EL (cell line): ENCODE measurements at regions not wholly inside any gene's neighbourhood (a gene's known extent, or its start where the extent isn't known, plus 50 kb on each side); places are given as distances from the start of the nearest gene placed in this dataset.
A peak's percentile ranks its signal among the peaks of the same experiment; 100 is the strongest.

Experiments
- DNase-seq: peaks from one replicate; pipeline ENCODE4 v3.0.0-alpha.2; 2016

DNA sequence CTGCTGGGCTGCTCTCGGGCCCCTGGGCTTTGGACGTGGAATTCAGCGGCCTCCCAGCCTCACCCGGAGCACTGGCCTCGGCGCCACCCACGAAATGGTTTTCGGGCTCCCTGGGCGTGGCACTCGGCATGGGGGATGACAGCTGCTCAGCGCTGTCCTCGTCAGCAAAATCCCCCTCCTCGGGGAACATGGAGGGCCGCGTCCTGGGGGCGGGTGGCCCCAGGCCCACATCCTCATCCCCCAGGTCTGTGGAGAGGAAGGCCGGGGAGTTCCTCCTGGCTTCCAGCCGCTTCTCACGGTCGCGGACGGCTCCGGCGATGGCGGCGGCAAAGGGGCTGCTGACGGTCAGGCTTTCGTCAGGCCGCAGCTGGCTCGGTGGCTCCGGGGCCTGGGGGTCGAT is 88.4 kb downstream of the CTTN start:
- no peak for DNase-seq

- no peak for DNase-seq
Observed at GRCh38 chr11:70487160-70487559, 88.8 kb downstream of the CTTN start.

GRCh38 chr11:70487756-70488155 is 89.4 kb downstream of the CTTN start:
- DNase-seq, result no peak

GRCh38 chr11:70488171-70488703 is 89.9 kb downstream of the CTTN start:
- no peak for DNase-seq

DNA sequence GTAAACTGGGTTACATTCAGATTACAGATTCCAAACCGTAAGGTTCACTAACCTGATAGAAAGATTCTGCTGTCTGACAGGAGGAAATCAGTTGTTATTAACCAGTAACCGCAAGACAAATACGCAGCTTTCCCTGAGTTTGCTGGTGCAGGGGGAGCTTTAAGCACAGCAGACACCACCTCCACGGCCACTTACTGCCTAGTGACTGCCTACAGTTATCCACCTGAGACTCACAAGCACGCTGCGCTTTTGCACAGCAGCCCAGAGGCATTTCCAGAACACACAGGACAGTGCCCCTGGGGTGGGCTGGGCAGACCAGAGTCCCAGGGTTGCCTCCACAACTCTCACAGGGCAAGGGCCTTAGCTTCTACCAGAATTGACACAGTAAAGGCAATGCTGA is 90.9 kb downstream of the CTTN start:
- DNase-seq, result no peak

DNA sequence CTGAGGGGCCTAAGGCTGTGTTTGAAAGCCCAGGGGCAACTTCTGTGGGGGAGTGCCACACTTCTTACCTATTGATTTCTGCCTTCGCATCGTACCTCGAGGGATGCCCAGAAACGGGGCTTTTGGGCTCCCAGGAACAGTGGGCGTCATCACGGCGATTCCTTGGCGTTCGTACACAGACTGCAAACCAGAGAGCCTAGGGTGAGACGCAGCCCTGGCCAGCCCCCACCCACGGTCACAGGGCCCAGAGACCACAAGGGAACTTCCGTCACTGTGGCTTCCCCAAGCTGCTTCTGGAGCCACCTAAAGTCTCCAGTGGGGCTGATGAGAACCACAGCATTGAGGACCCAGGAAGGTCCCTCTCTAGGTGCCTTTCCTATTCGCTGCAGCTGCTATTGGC is 91.9 kb downstream of the CTTN start:
- DNase-seq, result no peak

DNA sequence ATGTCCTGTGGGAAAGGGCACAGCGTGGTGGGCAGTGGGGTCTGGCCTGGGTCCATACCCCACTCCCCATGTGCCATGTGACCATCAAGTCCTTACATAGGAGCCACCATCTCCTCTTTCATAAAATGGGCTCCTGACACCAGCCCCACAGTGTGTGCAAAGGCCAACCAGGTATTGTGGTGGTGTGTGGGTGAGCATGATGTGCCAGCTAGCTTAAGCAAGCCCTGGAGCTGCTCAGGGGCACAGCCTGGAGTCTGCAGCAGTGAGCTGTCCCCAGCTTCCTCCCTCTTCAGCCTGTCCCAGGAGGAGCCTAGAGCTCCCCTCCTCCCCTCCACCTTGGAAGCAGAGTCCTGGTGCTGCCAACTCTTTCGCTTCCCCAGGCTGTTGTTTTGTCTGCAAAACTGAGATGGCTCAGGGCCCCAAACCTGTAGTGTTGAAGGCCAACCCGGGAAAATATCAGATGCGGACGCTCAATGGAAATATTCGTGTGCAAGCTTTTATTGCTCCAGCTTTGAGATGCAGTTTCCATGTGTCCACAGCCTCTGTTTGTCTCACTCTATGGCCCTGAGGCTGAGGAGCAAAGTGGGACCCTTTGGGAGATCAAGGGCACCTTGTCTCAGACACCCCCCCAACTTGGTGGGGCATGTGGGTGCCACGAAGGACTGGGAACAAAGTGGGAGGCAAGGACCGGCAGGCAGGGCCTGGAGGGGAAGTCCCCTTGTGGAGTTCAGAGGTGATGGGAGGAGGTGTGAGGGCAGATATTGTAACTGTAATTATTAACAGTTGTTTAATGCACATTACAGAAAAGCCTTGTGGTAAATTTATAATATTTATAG is 92.6 kb downstream of the CTTN start:
- DNase-seq, result no peak

DNA sequence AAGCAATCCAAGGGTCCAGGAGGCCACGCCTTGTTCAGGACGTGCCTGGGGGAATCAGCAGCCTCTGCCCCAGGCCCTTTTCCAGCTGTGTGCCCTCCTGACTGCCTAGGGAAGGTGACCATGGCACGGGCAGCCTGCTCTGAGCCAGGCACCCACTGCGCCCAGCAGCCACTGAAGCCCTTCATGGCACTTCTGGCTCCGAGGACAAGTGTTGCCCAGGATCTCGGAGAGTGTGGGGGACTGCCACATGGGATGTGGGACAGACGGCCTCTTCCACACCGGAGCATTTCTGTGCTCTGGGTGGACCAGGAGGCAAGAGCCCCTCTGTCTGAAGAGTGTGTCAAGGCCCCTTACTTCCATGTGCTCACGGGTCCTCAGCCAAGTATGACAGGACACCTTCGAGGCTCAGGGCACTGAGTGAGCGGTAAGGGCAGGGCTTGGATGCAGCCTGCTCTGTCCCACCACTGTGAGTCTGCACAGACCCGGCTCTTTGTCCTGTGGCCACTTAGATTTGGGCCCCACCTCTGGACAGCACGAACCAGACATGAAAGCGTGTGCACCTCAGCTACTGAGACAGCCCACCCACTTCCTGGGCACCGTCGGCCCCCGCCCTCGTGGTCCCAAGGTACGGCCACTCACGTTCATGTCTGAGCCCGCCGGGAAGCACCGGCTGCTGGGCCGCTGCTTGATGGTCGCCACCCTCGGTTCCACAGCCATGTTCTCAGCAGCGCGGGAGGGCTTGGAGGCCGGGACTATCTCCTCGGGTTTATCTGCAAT is 93.6 kb downstream of the CTTN start:
- no peak for DNase-seq

GRCh38 chr11:70493089-70493474 is 94.8 kb downstream of the CTTN start:
- DNase-seq, result no peak

DNA sequence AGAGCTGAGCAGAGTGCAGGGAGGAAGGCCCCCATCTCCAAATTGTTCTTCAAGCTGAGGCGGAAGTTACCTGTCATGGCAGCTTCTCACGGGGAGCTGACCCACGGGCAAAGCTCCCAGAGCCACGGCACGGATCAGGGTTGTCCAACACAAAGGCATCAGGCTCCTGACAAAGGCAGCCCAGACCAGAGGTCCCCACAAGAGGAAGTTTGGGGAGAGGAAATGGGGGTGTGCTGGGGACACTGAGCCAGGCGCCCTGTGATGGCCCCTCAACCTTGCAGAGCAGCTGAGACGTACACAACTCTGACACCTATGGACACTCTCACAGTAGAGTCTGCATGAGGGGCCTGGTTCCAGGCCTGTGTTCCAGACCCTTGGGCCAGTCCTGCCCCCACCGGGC is 95.6 kb downstream of the CTTN start:
- no peak for DNase-seq

DNA sequence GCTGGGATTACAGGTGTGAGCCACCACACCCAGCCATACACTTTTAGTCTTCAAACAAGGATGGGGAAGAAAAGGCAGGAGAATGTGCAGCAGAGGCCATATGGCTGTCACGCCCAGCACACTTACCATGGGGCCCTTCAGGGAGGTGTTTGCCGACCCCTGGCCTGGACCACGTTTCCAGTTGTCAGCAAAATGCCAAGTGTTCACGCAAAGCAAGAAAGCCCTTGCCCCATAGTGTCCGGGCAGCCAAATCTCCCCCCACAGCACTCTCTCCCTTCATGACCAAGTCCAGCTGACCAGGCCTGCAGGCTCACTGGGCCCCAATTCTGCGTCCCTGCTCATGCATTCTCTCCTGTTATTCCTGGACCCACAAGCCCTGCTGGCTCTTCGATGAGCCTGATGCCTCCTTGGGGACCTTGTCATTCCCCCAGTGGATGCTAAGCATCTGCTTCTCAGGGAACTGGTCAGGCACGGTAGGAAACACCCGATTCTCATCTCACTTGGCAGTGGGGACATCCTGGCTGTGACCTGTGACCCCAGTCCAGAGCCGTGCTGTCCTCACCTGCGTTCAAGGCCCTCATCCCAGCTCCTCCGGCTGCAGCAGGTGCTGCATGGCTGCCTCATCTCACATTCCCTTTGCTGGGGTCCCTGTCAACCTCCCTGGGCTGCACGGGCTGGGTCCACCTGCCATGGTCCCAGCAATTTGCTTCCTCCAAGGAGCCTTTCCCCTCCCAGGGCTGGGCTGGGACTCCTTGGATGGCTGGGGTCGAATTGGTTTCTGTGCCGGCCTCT is 96.4 kb downstream of the CTTN start:
- DNase-seq, result no peak

DNA sequence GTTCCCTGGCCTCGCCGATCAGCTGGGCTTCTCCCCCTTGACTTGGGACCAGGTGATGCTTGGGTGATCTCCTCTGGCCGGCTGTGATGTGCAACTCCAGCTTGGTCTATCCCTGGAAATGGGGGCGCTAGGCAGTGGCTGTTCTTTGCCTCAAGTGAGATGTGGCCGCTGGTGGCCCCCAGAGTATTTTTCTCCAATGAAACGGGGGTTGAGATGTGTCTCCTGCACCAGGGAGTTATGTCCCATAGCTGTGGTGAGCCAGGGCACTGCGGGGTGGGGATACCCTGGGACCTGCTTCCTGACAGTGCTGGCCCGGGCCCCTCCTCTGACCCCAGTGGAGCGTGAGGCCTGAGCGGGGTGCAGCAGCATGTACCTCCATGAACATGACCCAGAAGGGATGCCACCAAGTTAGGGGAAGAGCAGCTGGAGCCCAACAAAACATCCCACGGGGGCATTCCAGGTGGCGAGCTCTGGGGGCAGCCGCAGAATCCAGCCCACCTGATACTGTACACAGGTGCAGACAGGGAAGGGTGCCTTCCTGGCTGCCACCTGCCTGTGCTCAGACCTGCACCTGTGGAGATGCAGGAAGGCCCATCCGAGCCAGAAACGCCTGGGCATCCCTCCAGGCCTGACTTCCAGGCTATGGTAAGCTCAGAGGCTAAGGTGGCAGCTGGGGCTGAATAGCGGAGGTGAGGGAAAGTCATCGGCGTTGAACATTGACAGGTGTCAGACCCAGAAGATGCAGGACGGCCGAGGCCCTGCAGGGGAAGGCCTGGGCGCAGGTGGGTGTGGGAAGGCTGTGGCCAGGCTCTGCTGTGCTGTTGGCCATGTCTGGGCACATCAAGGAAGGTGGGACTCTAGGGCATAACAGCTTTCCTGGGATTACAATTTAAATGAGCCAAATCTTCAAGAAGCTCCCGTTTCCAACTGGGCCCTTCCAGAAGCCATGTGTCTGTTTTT is 97.3 kb downstream of the CTTN start:
- no peak for DNase-seq

- no peak for DNase-seq
Observed at GRCh38 chr11:70496591-70497535, 98.5 kb downstream of the CTTN start.

- DNase-seq, result no peak
Observed at GRCh38 chr11:70497536-70498075, 99.3 kb downstream of the CTTN start.

DNA sequence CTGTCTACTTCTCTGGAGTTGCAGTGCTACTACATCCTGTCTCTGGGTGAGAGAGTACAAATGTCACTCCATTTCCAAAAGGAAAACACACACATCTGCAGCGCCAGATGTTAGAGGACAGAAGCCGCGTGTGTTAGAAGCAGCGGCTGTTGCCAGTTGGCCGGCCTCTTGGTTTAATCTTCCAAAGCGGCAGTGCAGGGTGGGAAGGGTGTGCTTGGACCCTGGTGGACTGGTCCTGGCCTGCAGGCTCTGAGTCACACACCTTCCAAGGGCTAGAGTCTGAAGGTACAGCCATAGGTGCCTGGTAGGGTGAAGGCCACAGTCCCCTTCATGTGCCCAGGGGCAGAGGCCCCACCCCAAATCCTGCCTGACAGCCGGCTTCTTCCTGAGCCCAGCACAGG is 99.8 kb downstream of the CTTN start:
- DNase-seq, result no peak

- no peak for DNase-seq
Observed at GRCh38 chr11:70498976-70499801, 100.9 kb downstream of the CTTN start.

GRCh38 chr11:70500076-70500847 is 101.9 kb downstream of the CTTN start:
- no peak for DNase-seq

- peak; percentile 36 for DNase-seq
Observed at GRCh38 chr11:70501051-70501901, 102.9 kb downstream of the CTTN start.
